Activated CD8-positive, alpha-beta memory T cell treated with anti-CD3 and anti-CD28 coated beads, Interleukin-2, amount 50 U/mL, for 24 hours (primary cell): ENCODE measurements at regions not wholly inside any gene's neighbourhood (a gene's known extent, or its start where the extent isn't known, plus 50 kb on each side); places are given as distances from the start of the nearest gene placed in this dataset.

Experiments used
- DNase-seq: peaks from one replicate; pipeline ENCODE4 v3.0.0-alpha.2; 2020; ENCODE audit errors: extremely low read depth

DNA sequence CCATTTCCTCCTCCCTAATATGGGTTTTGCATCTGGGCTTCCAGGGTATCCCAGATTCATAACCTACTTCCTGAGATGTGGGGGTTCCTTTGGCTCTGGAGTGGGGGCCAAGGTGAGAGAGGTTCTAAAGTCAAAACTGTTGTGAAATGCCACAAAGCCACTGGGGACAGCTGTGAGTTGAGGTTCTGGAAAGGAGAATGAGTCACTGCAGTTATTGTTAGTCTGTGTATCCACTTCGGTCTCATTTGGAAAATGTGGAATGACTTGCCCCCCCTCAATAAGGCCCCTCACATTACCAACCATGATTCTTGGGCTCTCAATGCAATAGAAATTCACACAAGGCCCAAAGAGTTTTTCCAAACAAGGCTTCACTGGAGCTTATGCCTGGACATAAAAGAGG is 51.1 kb upstream of the LGALSL start:
- DNase-seq = no peak

DNA sequence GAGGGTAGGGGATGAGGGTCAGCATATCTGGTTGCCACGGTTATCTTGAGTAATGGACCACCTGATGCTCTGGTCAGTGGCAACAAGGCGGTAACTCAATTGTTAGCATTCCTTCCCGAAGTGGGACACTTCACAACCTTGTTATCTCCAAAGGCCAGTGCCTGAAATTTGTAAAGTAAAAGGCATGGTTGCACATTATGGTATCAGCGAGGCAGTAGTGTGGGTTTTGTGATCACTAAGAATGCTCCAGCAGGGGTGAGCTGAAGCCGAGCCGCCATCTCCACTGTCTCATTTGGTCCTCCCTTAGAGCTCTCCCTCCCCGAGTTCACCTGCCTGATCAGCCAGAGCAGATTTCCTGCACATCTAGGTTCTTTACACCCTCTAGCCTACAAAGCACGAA is 50.5 kb upstream of the LGALSL start:
- DNase-seq = no peak

DNA sequence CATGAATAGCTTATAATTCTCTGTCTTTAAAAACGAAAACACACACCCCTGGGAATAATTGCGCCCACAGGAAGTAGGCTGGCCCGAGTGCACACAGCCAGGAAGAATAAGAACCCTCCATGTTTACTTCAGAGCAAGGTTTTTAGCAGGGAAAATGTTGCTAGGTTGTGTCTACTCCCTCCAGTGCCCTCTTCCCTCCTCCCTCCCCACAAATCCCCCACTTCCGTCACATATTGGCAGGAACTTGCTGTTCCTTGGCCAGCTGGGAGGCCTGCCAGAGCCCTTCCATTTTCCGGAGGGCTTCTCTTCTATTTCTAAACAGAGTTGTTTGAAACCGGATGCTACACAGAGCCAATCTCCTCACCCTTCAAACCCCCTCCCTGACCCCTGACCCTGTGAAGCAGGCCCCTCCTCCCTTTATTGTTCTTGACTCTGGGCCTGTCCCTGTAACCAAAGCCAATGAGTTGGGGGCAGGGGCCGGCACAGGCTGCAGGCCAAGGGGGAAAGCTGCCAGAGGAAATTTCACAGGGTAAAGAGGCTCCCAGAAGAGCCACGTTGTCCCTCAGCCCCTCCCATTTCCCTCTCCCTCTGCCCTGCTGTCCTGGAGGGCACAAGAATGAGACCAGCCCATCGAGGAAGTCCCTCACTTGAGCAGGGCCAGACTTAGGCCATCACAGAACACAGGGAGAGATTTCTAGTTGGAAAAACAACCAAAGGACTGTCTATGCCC is 49.8 kb upstream of the LGALSL start:
- DNase-seq = no peak
